CD4-positive, alpha-beta T cell (primary cell): ENCODE measurements at regions not wholly inside any gene's neighbourhood (a gene's known extent, or its start where the extent isn't known, plus 50 kb on each side); places are given as distances from the start of the nearest gene placed in this dataset.

Experiments
- ATAC-seq: fragments of 200-7000 bp; cut with Tn5 transposase; one replicate; pipeline ENCODE4 v1.10.0; 2022; ENCODE audit warnings: mild to moderate bottlenecking; ENCODE audit not compliant: poor library complexity
- CTCF ChIA-PET: fragments of 350-600 bp; sonication (Branson Sonifier 250); formaldehyde crosslinking; loops from one replicate; lab custom pipeline; 2021; ENCODE audit warnings: antibody characterized with exemption, inconsistent platforms; lab: Charles Lee
- POLR2A ChIA-PET: fragments of 350-600 bp; sonication (Branson Sonifier 250); formaldehyde crosslinking; loops from one replicate; lab custom pipeline; 2021; ENCODE audit warnings: antibody characterized with exemption, inconsistent platforms; lab: Charles Lee
- DNase-seq, 14 experiments: peaks; one replicate each; pipeline ENCODE4 v3.0.0-alpha.2; 2013 to 2020; ENCODE audit warnings: mixed read lengths in 2 of 14
- H3K27ac ChIP-seq, 2 donors: one replicate each; pipeline versions ENCODE4 v1.5.1 to v1.7.0; 2013; ENCODE audit warnings: low read length in 2 of 2, low read depth in 1 of 2, mild to moderate bottlenecking in 1 of 2
- H3K27me3 ChIP-seq, 2 experiments: 1 replicate in 1 of 2; 2 replicates in 1 of 2; pipeline versions ENCODE4 v1.6.1 to v1.7.0; 2013; ENCODE audit warnings: low read length in 2 of 2, control low read depth in 1 of 2, mild to moderate bottlenecking in 1 of 2, moderate library complexity in 1 of 2; ENCODE audit not compliant: insufficient read depth in 2 of 2, control insufficient read depth in 1 of 2
- H3K36me3 ChIP-seq: one replicate; pipeline ENCODE4 v1.6.1; 2013; ENCODE audit warnings: low read length, control low read depth; ENCODE audit not compliant: insufficient read depth
- H3K4me1 ChIP-seq: one replicate; pipeline ENCODE4 v1.6.1; 2013; ENCODE audit warnings: low read length, control low read depth; ENCODE audit not compliant: insufficient read depth
- H3K4me3 ChIP-seq: one replicate; pipeline ENCODE4 v1.5.1; 2013; ENCODE audit warnings: mild to moderate bottlenecking, low read length, moderate library complexity
- H3K9me3 ChIP-seq, 2 experiments: 1 replicate in 1 of 2; 2 replicates in 1 of 2; pipeline versions ENCODE4 v1.6.1 to v1.7.0; 2013; ENCODE audit warnings: low read length in 2 of 2, mild to moderate bottlenecking in 2 of 2, control low read depth in 1 of 2, moderate library complexity in 1 of 2; ENCODE audit not compliant: control insufficient read depth in 1 of 2, insufficient read depth in 1 of 2
- H3K27ac Mint-ChIP-seq: one replicate; pipeline ENCODE4 v1.8.0; 2020; ENCODE audit warnings: mixed read lengths
- H3K27me3 Mint-ChIP-seq: one replicate; pipeline ENCODE4 v1.8.0; 2021; ENCODE audit warnings: mixed read lengths
- H3K36me3 Mint-ChIP-seq: one replicate; pipeline ENCODE4 v1.8.0; 2021; ENCODE audit warnings: low read depth, mixed read lengths
- H3K4me1 Mint-ChIP-seq: one replicate; pipeline ENCODE4 v1.8.0; 2021; ENCODE audit warnings: low read depth, mixed read lengths
- H3K4me3 Mint-ChIP-seq: one replicate; pipeline ENCODE4 v1.8.0; 2020; ENCODE audit warnings: mild to moderate bottlenecking, mixed read lengths
- H3K9me3 Mint-ChIP-seq: one replicate; pipeline ENCODE4 v1.8.0; 2020; ENCODE audit warnings: mixed read lengths
- intact Hi-C, 2 experiments: fragments of 100-400 bp; cut with DNase I in 1 of 2; cut with micrococcal nuclease in 1 of 2; formaldehyde crosslinking; loops; one replicate each; pipeline versions ENCODE4 v1.15.1 to v1.9.0; 2023 to 2025; cut with DNase I, micrococcal nuclease
- TF ChIP-seq, protein P1 (sequence below): fragments of 200-600 bp; IDR thresholded peaks from one replicate; pipeline ENCODE4 v1.8.0; 2022; ENCODE audit warnings: antibody characterized with exemption, mild to moderate bottlenecking

DNA sequence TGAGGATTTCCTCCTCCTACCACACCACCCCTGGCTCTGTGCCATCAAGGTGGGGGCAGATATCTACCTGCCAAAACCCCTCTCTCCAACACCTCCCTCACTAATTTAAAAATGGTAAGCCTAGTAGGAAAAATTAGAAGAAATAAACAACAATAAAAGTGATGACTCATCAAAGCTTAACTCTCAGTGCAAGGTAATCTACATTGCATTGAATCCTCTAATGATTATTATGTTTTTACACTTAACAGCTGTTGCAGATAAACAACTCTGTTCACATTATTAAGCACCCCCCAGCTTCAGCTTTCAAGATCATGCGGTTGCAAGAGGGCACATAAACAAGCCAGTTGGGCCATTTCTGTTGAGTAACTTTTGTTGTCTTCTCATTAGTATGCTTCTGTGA lies 396.1 kb upstream of the ATP11B start:
- TF ChIP-seq, protein P1, sequence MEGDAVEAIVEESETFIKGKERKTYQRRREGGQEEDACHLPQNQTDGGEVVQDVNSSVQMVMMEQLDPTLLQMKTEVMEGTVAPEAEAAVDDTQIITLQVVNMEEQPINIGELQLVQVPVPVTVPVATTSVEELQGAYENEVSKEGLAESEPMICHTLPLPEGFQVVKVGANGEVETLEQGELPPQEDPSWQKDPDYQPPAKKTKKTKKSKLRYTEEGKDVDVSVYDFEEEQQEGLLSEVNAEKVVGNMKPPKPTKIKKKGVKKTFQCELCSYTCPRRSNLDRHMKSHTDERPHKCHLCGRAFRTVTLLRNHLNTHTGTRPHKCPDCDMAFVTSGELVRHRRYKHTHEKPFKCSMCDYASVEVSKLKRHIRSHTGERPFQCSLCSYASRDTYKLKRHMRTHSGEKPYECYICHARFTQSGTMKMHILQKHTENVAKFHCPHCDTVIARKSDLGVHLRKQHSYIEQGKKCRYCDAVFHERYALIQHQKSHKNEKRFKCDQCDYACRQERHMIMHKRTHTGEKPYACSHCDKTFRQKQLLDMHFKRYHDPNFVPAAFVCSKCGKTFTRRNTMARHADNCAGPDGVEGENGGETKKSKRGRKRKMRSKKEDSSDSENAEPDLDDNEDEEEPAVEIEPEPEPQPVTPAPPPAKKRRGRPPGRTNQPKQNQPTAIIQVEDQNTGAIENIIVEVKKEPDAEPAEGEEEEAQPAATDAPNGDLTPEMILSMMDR, result no peak

DNA sequence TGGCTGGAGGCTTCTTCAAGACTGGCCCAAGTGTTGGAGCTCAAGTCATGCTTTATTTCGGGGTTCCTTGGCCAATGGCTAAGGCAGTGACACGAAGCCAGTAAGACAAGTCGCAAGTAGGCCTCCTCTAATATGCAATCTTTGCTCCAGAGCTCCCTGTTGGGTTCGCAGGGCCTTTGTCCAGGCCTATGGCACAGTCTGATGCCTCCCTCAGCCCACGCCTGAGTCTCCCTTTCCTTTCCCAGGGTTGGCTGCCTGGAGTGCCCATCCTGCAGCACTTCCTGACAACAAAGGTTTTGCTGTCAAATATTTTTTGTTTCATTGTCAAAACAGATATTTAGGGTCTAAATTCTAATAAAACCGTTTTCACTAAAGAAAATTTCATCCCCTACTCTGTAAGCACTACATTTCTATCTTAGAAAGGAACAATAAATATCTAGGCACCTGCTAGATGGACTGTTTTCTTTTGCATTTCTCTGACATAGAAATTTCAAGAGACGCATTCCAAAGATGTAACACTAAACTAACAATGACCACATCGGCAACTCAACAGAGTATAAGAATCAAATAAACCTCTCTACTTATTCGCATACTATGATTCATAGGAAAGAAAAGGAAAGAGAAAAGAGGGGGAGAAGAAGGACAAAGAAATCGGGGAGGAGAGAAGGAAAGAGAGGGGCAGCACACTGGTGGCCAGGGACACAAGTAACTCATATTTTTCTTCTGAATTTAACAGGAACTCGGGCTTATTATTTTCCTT lies 393.1 kb upstream of the ATP11B start:
- Mint-ChIP-seq H3K9me3 (no peaks in the 10 kb centered on the region), H3K27ac (no peak overlapping the region), H3K4me3 (no peak overlapping the region), H3K4me1 (no peaks in the 10 kb centered on the region), H3K27me3 (no peaks in the 10 kb centered on the region), H3K36me3 (no peaks in the 10 kb centered on the region)
- intact Hi-C loops, result no loop called here
- Histone ChIP-seq H3K4me1 (no peaks in the 10 kb centered on the region), H3K9me3 (peaks cover 0 to 3% of the 10 kb centered on the region in 2 experiments), H3K4me3 (no peak overlapping the region), H3K27ac (no peak overlapping the region), H3K27me3 (no peaks in the 10 kb centered on the region), H3K36me3 (no peaks in the 10 kb centered on the region)
- ChIA-PET CTCF (no interaction called here), POLR2A (no interaction called here)
- TF ChIP-seq, protein P1, result no peak
- ATAC-seq, result no peak
- no peak for DNase-seq

More for the DNA sequence above, 396.1 kb upstream of the ATP11B start:
- no peak overlapping the region for H3K4me3 ChIP-seq
- H3K27me3 ChIP-seq, result no peaks in the 10 kb centered on the region
- H3K4me1 Mint-ChIP-seq, result no peaks in the 10 kb centered on the region
- no peak for DNase-seq
- peaks cover 0 to 3% of the 10 kb centered on the region in 2 experiments for H3K9me3 ChIP-seq
- H3K27me3 Mint-ChIP-seq, result no peaks in the 10 kb centered on the region
- ATAC-seq, result no peak
- H3K36me3 ChIP-seq, result no peaks in the 10 kb centered on the region
- CTCF ChIA-PET, result no interaction called here
- POLR2A ChIA-PET, result no interaction called here
- no peak overlapping the region for H3K27ac ChIP-seq
- H3K9me3 Mint-ChIP-seq, result no peaks in the 10 kb centered on the region
- H3K27ac Mint-ChIP-seq, result no peak overlapping the region
- intact Hi-C loops, result no loop called here
- no peaks in the 10 kb centered on the region for H3K4me1 ChIP-seq
- no peaks in the 10 kb centered on the region for H3K36me3 Mint-ChIP-seq
- H3K4me3 Mint-ChIP-seq, result no peak overlapping the region

DNA sequence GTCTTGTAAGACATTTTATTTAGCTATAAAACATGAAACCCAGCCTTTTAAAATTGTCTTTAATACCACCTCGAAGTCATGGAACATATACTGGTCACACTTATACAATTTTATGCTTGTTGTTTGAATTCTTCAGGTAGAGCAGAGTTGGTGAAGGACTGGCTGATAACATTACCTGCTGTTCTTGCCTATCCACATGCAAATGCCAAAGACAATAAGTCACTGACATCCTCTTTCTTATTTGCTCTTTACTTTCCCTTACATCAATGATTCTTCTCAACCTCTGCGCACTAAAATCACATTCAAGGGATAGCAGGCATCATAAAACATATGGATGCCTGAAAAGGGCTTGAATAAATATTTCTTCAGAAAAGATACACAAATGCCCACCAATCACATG lies 392.5 kb upstream of the ATP11B start:
- H3K9me3 ChIP-seq, result peaks cover 0 to 3% of the 10 kb centered on the region in 2 experiments
- ATAC-seq, result no peak
- no peaks in the 10 kb centered on the region for H3K36me3 Mint-ChIP-seq
- H3K36me3 ChIP-seq, result no peaks in the 10 kb centered on the region
- CTCF ChIA-PET, result no interaction called here
- H3K27ac ChIP-seq, result no peak overlapping the region
- POLR2A ChIA-PET, result no interaction called here
- H3K4me1 ChIP-seq, result no peaks in the 10 kb centered on the region
- H3K4me1 Mint-ChIP-seq, result no peaks in the 10 kb centered on the region
- no peak overlapping the region for H3K4me3 ChIP-seq
- intact Hi-C loops, result no loop called here
- no peak overlapping the region for H3K27ac Mint-ChIP-seq
- no peaks in the 10 kb centered on the region for H3K9me3 Mint-ChIP-seq
- H3K4me3 Mint-ChIP-seq, result no peak overlapping the region
- no peaks in the 10 kb centered on the region for H3K27me3 Mint-ChIP-seq
- no peak for DNase-seq
- H3K27me3 ChIP-seq, result no peaks in the 10 kb centered on the region
- TF ChIP-seq, protein P1, result no peak
